VCaP (cell line): ENCODE measurements at regions not wholly inside any gene's neighbourhood (a gene's known extent, or its start where the extent isn't known, plus 50 kb on each side); places are given as distances from the start of the nearest gene placed in this dataset.

Source experiments
- H3K27ac ChIP-seq: fragments of 450-650 bp; 2 replicates; pipeline ENCODE4 v1.5.1; 2017
- CTCF ChIP-seq: fragments of 450-650 bp; conservative IDR thresholded peaks from 2 replicates; pipeline ENCODE4 v1.5.1; 2017; ENCODE audit warnings: mild to moderate bottlenecking, moderate library complexity

- TF ChIP-seq CTCF: no peak
- H3K27ac ChIP-seq: no peak overlapping the region
These were observed 189.7 kb downstream of the TUSC7 start for GRCh38 chr3:116899253-116899652.

- no peak for TF ChIP-seq CTCF
- no peak overlapping the region for H3K27ac ChIP-seq
These were observed 195.8 kb downstream of the TUSC7 start for GRCh38 chr3:116905334-116905733.

GRCh38 chr3:116905794-116906193 lies 196.2 kb downstream of the TUSC7 start:
- H3K27ac ChIP-seq: no peak overlapping the region
- TF ChIP-seq CTCF: no peak

GRCh38 chr3:116912116-116912515 lies 202.5 kb downstream of the TUSC7 start:
- no peak for TF ChIP-seq CTCF
- no peak overlapping the region for H3K27ac ChIP-seq

- TF ChIP-seq CTCF: no peak
- H3K27ac ChIP-seq: no peak overlapping the region
These were observed 204.4 kb downstream of the TUSC7 start for GRCh38 chr3:116914004-116914403.

- TF ChIP-seq CTCF: no peak
- H3K27ac ChIP-seq: no peak overlapping the region
These were observed 207.3 kb downstream of the TUSC7 start for GRCh38 chr3:116916836-116917235.

GRCh38 chr3:116920826-116921610 lies 211.4 kb downstream of the TUSC7 start:
- H3K27ac ChIP-seq: no peak overlapping the region
- TF ChIP-seq CTCF: no peak
